H54 (cell line): ENCODE measurements at regions not wholly inside any gene's neighbourhood (a gene's known extent, or its start where the extent isn't known, plus 50 kb on each side); places are given as distances from the start of the nearest gene placed in this dataset.
A peak's percentile ranks its signal among the peaks of the same experiment; 100 is the strongest.
"Not testable (repeated sequence)": the region's sequence is repeated elsewhere in the genome, so short reads cannot be mapped to it uniquely, and the experiment has no call there.

Experiments used
- DNase-seq: peaks from one replicate; pipeline ENCODE4 v3.0.0; 2011; ENCODE audit warnings: low spot score, mixed read lengths; ENCODE audit not compliant: insufficient read length
- FAIRE-seq: peaks from 3 replicates; lab custom pipeline; 2011; peaks lifted over from hg19 to GRCh38; lab: Jason Lieb, UNC

- DNase-seq, FAIRE-seq: not testable (repeated sequence)
These were observed 76.9 kb upstream of the HNRNPA1L2 start for GRCh38 chr13:52565324-52565723.

GRCh38 chr13:52569904-52570602 lies 72.2 kb upstream of the HNRNPA1L2 start:
- peak; percentile 98 for FAIRE-seq
- not testable (repeated sequence) for DNase-seq

- not testable (repeated sequence) for FAIRE-seq, DNase-seq
These were observed 71.1 kb upstream of the HNRNPA1L2 start for GRCh38 chr13:52571163-52571562.

GRCh38 chr13:52582962-52583361 lies 59.3 kb upstream of the HNRNPA1L2 start:
- FAIRE-seq, DNase-seq: not testable (repeated sequence)
